SK-N-MC (cell line): ENCODE measurements at regions not wholly inside any gene's neighbourhood (a gene's known extent, or its start where the extent isn't known, plus 50 kb on each side); places are given as distances from the start of the nearest gene placed in this dataset.
"Not testable (repeated sequence)": the region's sequence is repeated elsewhere in the genome, so short reads cannot be mapped to it uniquely, and the experiment has no call there.

Experiments
- EZH2 ChIP-seq: fragments of 200-600 bp; sonication (generic); IDR thresholded peaks from one replicate; pipeline ENCODE4 v1.6.1; 2017; ENCODE audit warnings: antibody characterized with exemption
- FOXP2 ChIP-seq: optimal IDR thresholded peaks from 2 replicates; pipeline ENCODE3; 2011; ENCODE audit warnings: mild to moderate bottlenecking, moderate library complexity; ENCODE audit not compliant: insufficient read depth; ENCODE audit errors: extremely low read length, control extremely low read depth
- POLR2AphosphoS5 ChIP-seq: IDR thresholded peaks from 2 replicates; pipeline ENCODE4 v1.6.1; 2012; ENCODE audit warnings: mild to moderate bottlenecking, low read depth, low read length, borderline replicate concordance

GRCh38 chr9:100748930-100749329 is 171.1 kb downstream of the CAVIN4 start:
- not testable (repeated sequence) for TF ChIP-seq EZH2, POLR2AphosphoS5, FOXP2
